ENCODE measurements at regions not wholly inside any gene's neighbourhood (a gene's known extent, or its start where the extent isn't known, plus 50 kb on each side); places are given as distances from the start of the nearest gene placed in this dataset.
"Not testable (repeated sequence)": the region's sequence is repeated elsewhere in the genome, so short reads cannot be mapped to it uniquely, and the experiment has no call there.

- WGBS (ENCODE audit: low lambda C conversion rate, missing lambda C conversion rate): 75% methylated on average over 4 of the region's 4 CpGs
- not testable (repeated sequence) for H3K79me2 ChIP-seq; H3K36me3 ChIP-seq (replicated peaks; ENCODE audit: insufficient read depth, low read depth); H3K9me3 ChIP-seq (ENCODE audit: low read depth); H3K4me2 ChIP-seq; H3K27ac ChIP-seq; H3K27me3 ChIP-seq; H3K9me2 ChIP-seq (replicated peaks; ENCODE audit: insufficient read depth); H4K20me1 ChIP-seq (ENCODE audit: insufficient read depth, poor library complexity, severe bottlenecking); H3K4me3 ChIP-seq; H3K4me1 ChIP-seq (ENCODE audit: insufficient read depth); H2AFZ ChIP-seq; DNase-seq (ENCODE audit: low spot score)
Measured at GRCh38 chr1:146883190-146883589, 54.9 kb upstream of the NBPF12 start.

DNA sequence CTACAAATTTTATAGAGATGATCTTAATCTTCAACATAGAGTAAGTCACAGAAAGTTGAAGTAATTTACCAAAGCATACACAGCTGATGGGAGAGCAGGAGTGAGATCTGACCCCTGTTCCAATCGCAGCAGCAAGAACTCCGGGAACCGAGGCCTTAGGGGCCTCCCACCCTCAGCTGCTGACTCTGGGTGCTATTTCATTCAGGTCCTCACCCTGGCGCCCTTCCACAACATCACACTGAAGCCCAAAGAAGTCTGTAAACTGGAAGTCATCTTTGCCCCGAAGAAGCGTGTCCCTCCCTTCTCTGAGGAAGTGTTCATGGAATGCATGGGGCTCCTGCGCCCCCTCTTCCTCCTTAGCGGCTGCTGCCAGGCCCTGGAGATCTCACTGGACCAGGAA, 57.0 kb upstream of the NBPF12 start:
- not testable (repeated sequence) for DNase-seq (ENCODE audit: low spot score); H3K9me3 ChIP-seq (ENCODE audit: low read depth); H3K4me3 ChIP-seq; H3K9me2 ChIP-seq (replicated peaks; ENCODE audit: insufficient read depth); H4K20me1 ChIP-seq (ENCODE audit: insufficient read depth, poor library complexity, severe bottlenecking); H3K4me2 ChIP-seq; H3K4me1 ChIP-seq (ENCODE audit: insufficient read depth); H3K27ac ChIP-seq; H3K36me3 ChIP-seq (replicated peaks; ENCODE audit: insufficient read depth, low read depth); H3K79me2 ChIP-seq; H3K27me3 ChIP-seq; H2AFZ ChIP-seq
- 89% methylated on average over 3 of the region's 8 CpGs for WGBS (ENCODE audit: low lambda C conversion rate, missing lambda C conversion rate)

DNA sequence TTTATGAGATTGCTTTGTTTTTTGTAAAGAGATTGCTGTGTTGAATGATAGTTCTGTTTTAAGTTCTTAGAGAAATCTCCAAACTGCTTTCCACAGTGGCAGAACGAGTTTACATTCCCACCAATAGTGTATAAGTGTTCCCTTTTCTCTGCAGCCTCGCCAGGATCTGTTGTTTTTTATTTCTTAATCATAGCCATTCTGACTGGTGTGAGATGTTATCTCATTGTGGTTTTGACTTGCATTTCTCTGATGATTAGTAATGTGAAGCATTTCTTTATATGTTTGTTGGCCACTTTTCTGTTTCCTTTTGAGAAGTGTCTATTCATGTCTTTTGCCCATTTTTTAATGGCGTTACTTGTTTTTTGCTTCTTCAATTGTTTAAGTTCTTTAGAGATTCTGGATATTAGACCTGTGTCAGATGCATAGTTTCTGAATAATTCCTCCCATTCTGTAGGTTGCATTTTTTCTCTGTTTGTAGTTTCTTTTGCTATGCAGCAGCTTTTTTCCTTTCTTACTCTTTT, 74.3 kb upstream of the NBPF12 start:
- not testable (repeated sequence) for H3K36me3 ChIP-seq (replicated peaks; ENCODE audit: insufficient read depth, low read depth); H4K20me1 ChIP-seq (ENCODE audit: insufficient read depth, poor library complexity, severe bottlenecking); H3K4me3 ChIP-seq; H3K4me1 ChIP-seq (ENCODE audit: insufficient read depth); H2AFZ ChIP-seq; H3K9me2 ChIP-seq (replicated peaks; ENCODE audit: insufficient read depth); H3K9me3 ChIP-seq (ENCODE audit: low read depth); H3K4me2 ChIP-seq; DNase-seq (ENCODE audit: low spot score); H3K79me2 ChIP-seq; H3K27me3 ChIP-seq; H3K27ac ChIP-seq
- 72% methylated on average over 3 of the region's 3 CpGs for WGBS (ENCODE audit: low lambda C conversion rate, missing lambda C conversion rate)

- H3K36me3 ChIP-seq (replicated peaks; ENCODE audit: insufficient read depth, low read depth); H3K9me3 ChIP-seq (ENCODE audit: low read depth); H3K9me2 ChIP-seq (replicated peaks; ENCODE audit: insufficient read depth); DNase-seq (ENCODE audit: low spot score); H4K20me1 ChIP-seq (ENCODE audit: insufficient read depth, poor library complexity, severe bottlenecking); H3K4me2 ChIP-seq; H3K79me2 ChIP-seq; H2AFZ ChIP-seq; H3K27ac ChIP-seq; H3K27me3 ChIP-seq; H3K4me3 ChIP-seq; H3K4me1 ChIP-seq (ENCODE audit: insufficient read depth): not testable (repeated sequence)
- 41% methylated on average over 7 of the region's 9 CpGs for WGBS (ENCODE audit: low lambda C conversion rate, missing lambda C conversion rate)
Measured at GRCh38 chr1:146853147-146853546, 85.0 kb upstream of the NBPF12 start.

DNA sequence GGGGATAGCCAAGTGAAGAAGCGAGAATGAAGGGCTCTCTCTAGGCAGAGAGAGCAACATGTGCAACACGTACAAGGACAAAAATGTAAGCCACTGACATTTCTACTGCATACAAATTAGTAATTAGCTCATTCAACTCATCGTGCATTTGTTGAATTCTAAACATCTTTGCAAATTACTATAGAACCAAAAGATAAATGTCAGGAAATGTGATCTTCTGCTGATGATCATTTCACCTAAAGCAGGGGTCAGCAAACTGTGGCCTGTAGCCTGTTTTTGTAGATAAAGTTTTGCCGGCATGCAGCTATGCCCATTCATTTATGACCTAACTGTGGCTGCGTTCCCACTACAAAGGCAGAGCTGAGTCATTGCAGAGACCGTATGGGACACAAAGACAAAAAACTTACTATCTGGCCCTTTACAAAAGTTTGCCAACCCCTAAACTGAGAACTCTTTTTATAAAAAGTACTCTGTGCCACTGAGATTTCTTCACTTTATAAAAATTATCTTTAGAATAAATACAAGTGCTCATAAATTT, 87.7 kb upstream of the NBPF12 start:
- WGBS (ENCODE audit: low lambda C conversion rate, missing lambda C conversion rate): 59% methylated on average over 6 of the region's 6 CpGs
- not testable (repeated sequence) for DNase-seq (ENCODE audit: low spot score); H3K9me3 ChIP-seq (ENCODE audit: low read depth); H3K79me2 ChIP-seq; H3K27me3 ChIP-seq; H3K36me3 ChIP-seq (replicated peaks; ENCODE audit: insufficient read depth, low read depth); H3K9me2 ChIP-seq (replicated peaks; ENCODE audit: insufficient read depth); H3K27ac ChIP-seq; H3K4me2 ChIP-seq; H3K4me1 ChIP-seq (ENCODE audit: insufficient read depth); H4K20me1 ChIP-seq (ENCODE audit: insufficient read depth, poor library complexity, severe bottlenecking); H3K4me3 ChIP-seq; H2AFZ ChIP-seq

- not testable (repeated sequence) for DNase-seq (ENCODE audit: low spot score); H3K9me2 ChIP-seq (replicated peaks; ENCODE audit: insufficient read depth); H3K27me3 ChIP-seq; H3K4me2 ChIP-seq; H3K4me3 ChIP-seq; H3K79me2 ChIP-seq; H2AFZ ChIP-seq; H3K36me3 ChIP-seq (replicated peaks; ENCODE audit: insufficient read depth, low read depth); H3K4me1 ChIP-seq (ENCODE audit: insufficient read depth); H4K20me1 ChIP-seq (ENCODE audit: insufficient read depth, poor library complexity, severe bottlenecking); H3K9me3 ChIP-seq (ENCODE audit: low read depth); H3K27ac ChIP-seq
- WGBS (ENCODE audit: low lambda C conversion rate, missing lambda C conversion rate): no CpG with 5 or more reads among the region's 1 CpG
Measured at GRCh38 chr1:146838725-146839124, 99.4 kb upstream of the NBPF12 start.

GRCh38 chr1:146826957-146827356, 111.2 kb upstream of the NBPF12 start:
- not testable (repeated sequence) for H3K9me2 ChIP-seq (replicated peaks; ENCODE audit: insufficient read depth); DNase-seq (ENCODE audit: low spot score); H3K27ac ChIP-seq; H3K4me3 ChIP-seq; H3K79me2 ChIP-seq; H3K4me1 ChIP-seq (ENCODE audit: insufficient read depth); H4K20me1 ChIP-seq (ENCODE audit: insufficient read depth, poor library complexity, severe bottlenecking); H3K36me3 ChIP-seq (replicated peaks; ENCODE audit: insufficient read depth, low read depth); H3K27me3 ChIP-seq; H3K4me2 ChIP-seq; H2AFZ ChIP-seq; H3K9me3 ChIP-seq (ENCODE audit: low read depth)
- no CpG with 5 or more reads among the region's 1 CpG for WGBS (ENCODE audit: low lambda C conversion rate, missing lambda C conversion rate)

GRCh38 chr1:146794236-146794635, 143.9 kb upstream of the NBPF12 start:
- not testable (repeated sequence) for H3K9me2 ChIP-seq (replicated peaks; ENCODE audit: insufficient read depth); H3K27ac ChIP-seq; H3K4me2 ChIP-seq; DNase-seq (ENCODE audit: low spot score); H3K4me1 ChIP-seq (ENCODE audit: insufficient read depth); H3K4me3 ChIP-seq; H2AFZ ChIP-seq; H3K79me2 ChIP-seq; H3K27me3 ChIP-seq; H3K9me3 ChIP-seq (ENCODE audit: low read depth); H3K36me3 ChIP-seq (replicated peaks; ENCODE audit: insufficient read depth, low read depth); H4K20me1 ChIP-seq (ENCODE audit: insufficient read depth, poor library complexity, severe bottlenecking)
- WGBS (ENCODE audit: low lambda C conversion rate, missing lambda C conversion rate): 96% methylated on average over 15 of the region's 19 CpGs

DNA sequence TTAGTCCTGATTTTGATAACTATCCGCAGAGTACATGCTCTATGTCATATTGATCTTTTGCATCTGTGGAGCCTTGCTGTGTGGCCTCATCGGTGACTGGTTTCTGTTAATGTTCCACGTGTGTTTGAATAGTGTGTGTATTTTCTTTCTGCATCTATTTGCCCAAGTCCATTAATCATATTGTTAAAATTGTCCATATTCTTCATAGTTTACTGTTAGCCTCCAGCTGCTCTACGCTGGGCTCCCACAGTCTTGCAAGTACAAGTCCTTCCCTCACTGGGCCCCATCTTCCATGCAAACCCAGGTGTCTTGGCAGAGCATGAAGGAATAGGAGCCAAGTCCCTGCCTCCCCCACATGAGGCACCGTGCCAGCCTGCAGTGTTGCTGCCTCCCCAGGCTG, 145.4 kb upstream of the NBPF12 start:
- DNase-seq (ENCODE audit: low spot score): peak; percentile 21
- H3K9me3 ChIP-seq (ENCODE audit: low read depth); H3K27me3 ChIP-seq; H3K9me2 ChIP-seq (replicated peaks; ENCODE audit: insufficient read depth); H3K36me3 ChIP-seq (replicated peaks; ENCODE audit: insufficient read depth, low read depth); H3K79me2 ChIP-seq; H3K4me2 ChIP-seq; H4K20me1 ChIP-seq (ENCODE audit: insufficient read depth, poor library complexity, severe bottlenecking); H3K27ac ChIP-seq; H3K4me3 ChIP-seq; H3K4me1 ChIP-seq (ENCODE audit: insufficient read depth); H2AFZ ChIP-seq: not testable (repeated sequence)
- WGBS (ENCODE audit: low lambda C conversion rate, missing lambda C conversion rate): 53% methylated on average over 5 of the region's 5 CpGs

All from hepatocyte (in vitro differentiated cells).